ENCODE measurements at regions not wholly inside any gene's neighbourhood (a gene's known extent, or its start where the extent isn't known, plus 50 kb on each side); places are given as distances from the start of the nearest gene placed in this dataset.

DNA sequence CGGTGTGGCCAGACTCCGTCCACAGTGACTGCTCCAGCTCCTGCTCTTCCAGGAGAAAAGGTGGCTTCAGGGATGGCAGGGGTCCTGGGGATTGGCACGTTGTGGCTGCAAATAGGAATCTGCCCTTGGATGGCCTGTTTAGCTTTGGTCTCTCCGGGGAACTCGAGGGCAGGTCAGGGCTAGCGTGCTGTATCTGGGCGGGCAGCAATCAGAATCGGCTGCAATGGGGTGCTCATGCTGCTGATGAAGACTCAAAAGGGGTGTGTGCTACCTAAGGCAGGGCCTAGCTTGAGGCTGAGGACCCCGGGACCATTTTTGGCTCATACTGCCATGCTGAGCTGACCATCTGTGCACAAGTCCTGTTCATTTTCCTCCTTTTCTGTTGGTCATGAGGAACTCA, 51.3 kb downstream of the RGS12 start (continued):
- TF ChIP-seq, protein P1, sequence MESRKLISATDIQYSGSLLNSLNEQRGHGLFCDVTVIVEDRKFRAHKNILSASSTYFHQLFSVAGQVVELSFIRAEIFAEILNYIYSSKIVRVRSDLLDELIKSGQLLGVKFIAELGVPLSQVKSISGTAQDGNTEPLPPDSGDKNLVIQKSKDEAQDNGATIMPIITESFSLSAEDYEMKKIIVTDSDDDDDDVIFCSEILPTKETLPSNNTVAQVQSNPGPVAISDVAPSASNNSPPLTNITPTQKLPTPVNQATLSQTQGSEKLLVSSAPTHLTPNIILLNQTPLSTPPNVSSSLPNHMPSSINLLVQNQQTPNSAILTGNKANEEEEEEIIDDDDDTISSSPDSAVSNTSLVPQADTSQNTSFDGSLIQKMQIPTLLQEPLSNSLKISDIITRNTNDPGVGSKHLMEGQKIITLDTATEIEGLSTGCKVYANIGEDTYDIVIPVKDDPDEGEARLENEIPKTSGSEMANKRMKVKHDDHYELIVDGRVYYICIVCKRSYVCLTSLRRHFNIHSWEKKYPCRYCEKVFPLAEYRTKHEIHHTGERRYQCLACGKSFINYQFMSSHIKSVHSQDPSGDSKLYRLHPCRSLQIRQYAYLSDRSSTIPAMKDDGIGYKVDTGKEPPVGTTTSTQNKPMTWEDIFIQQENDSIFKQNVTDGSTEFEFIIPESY (IDR thresholded peaks at IDR 0.05), result no peak
- TF ChIP-seq HNF4A (conservative IDR thresholded peaks at IDR 0.05), result no peak
- TF ChIP-seq NR2F2 (IDR thresholded peaks at IDR 0.05), result no peak
- TF ChIP-seq RAD21 (IDR thresholded peaks at IDR 0.05), result no peak

DNA sequence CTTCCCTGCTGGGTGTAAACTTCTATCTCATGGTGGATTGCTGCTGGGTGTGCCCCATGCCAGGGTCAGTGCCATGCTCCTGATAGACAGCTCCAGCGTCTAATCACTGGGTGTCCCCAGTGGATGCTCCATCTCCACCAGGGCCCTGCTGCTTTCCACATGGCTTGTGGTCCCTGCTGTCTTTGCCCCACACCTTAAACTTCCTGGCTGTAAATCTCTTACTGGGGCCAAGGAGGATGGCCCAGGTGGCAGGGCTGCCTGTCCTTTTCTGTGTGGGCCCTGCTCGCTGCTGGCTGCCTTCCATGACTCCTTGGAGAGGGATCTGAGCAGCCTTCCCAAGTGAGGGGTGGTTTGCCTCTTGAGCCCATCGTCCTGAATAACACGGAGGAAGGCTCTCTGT, 51.8 kb downstream of the RGS12 start:
- Histone ChIP-seq H3K27me3 (ENCODE audit: control insufficient read depth in 4 of 4, insufficient read depth in 4 of 4, low read length in 3 of 4) (no peaks in the 10 kb centered on the region), H3K4me1 (ENCODE audit: control insufficient read depth in 4 of 4, insufficient read depth in 4 of 4, low read length in 3 of 4) (peaks cover 0 to 10% (median 2%) of the 10 kb centered on the region in 4 donors), H3K9me3 (ENCODE audit: control insufficient read depth in 4 of 4, low read length in 3 of 4) (no peaks in the 10 kb centered on the region), H3K27ac (ENCODE audit: low read depth in 1 of 2, low read length in 2 of 2) (no peak overlapping the region), H3K36me3 (ENCODE audit: control insufficient read depth in 4 of 4, insufficient read depth in 3 of 4, low read depth in 1 of 4, low read length in 3 of 4) (peaks cover 0 to 1% (median 0%) of the 10 kb centered on the region in 4 donors), H3K4me3 (ENCODE audit: low read depth in 1 of 3, low read length in 3 of 3) (no peak overlapping the region), H3K9ac (ENCODE audit: low read depth in 1 of 2, low read length in 2 of 2) (no peak overlapping the region)
- TF ChIP-seq HNF4G (IDR thresholded peaks at IDR 0.05) (no peak), FOXA2 (IDR thresholded peaks at IDR 0.05) (no peak), JUND (IDR thresholded peaks at IDR 0.05) (no peak), HNF4A (conservative IDR thresholded peaks at IDR 0.05) (no peak), RXRA (IDR thresholded peaks at IDR 0.05) (no peak), GABPA (IDR thresholded peaks at IDR 0.05 in 1 of 2, conservative IDR thresholded peaks at IDR 0.05 in 1 of 2) (no peak), RAD21 (IDR thresholded peaks at IDR 0.05) (no peak), TAF1 (conservative IDR thresholded peaks at IDR 0.05) (no peak), FOXA1 (IDR thresholded peaks at IDR 0.05) (no peak), YY1 (IDR thresholded peaks at IDR 0.05) (no peak), NR2F2 (IDR thresholded peaks at IDR 0.05) (no peak), EGR1 (IDR thresholded peaks at IDR 0.05; ENCODE audit: low read depth in 2 of 2) (no peak), SP1 (IDR thresholded peaks at IDR 0.05) (no peak)
- TF ChIP-seq, protein P2, sequence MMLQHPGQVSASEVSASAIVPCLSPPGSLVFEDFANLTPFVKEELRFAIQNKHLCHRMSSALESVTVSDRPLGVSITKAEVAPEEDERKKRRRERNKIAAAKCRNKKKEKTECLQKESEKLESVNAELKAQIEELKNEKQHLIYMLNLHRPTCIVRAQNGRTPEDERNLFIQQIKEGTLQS (IDR thresholded peaks at IDR 0.05), result no peak
- TF ChIP-seq, protein P3, sequence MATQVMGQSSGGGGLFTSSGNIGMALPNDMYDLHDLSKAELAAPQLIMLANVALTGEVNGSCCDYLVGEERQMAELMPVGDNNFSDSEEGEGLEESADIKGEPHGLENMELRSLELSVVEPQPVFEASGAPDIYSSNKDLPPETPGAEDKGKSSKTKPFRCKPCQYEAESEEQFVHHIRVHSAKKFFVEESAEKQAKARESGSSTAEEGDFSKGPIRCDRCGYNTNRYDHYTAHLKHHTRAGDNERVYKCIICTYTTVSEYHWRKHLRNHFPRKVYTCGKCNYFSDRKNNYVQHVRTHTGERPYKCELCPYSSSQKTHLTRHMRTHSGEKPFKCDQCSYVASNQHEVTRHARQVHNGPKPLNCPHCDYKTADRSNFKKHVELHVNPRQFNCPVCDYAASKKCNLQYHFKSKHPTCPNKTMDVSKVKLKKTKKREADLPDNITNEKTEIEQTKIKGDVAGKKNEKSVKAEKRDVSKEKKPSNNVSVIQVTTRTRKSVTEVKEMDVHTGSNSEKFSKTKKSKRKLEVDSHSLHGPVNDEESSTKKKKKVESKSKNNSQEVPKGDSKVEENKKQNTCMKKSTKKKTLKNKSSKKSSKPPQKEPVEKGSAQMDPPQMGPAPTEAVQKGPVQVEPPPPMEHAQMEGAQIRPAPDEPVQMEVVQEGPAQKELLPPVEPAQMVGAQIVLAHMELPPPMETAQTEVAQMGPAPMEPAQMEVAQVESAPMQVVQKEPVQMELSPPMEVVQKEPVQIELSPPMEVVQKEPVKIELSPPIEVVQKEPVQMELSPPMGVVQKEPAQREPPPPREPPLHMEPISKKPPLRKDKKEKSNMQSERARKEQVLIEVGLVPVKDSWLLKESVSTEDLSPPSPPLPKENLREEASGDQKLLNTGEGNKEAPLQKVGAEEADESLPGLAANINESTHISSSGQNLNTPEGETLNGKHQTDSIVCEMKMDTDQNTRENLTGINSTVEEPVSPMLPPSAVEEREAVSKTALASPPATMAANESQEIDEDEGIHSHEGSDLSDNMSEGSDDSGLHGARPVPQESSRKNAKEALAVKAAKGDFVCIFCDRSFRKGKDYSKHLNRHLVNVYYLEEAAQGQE (IDR thresholded peaks at IDR 0.05), result no peak
- TF ChIP-seq, protein P4, sequence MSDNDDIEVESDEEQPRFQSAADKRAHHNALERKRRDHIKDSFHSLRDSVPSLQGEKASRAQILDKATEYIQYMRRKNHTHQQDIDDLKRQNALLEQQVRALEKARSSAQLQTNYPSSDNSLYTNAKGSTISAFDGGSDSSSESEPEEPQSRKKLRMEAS (IDR thresholded peaks at IDR 0.05), result no peak
- TF ChIP-seq, protein P1 (IDR thresholded peaks at IDR 0.05), result no peak
- TF ChIP-seq, protein P5, sequence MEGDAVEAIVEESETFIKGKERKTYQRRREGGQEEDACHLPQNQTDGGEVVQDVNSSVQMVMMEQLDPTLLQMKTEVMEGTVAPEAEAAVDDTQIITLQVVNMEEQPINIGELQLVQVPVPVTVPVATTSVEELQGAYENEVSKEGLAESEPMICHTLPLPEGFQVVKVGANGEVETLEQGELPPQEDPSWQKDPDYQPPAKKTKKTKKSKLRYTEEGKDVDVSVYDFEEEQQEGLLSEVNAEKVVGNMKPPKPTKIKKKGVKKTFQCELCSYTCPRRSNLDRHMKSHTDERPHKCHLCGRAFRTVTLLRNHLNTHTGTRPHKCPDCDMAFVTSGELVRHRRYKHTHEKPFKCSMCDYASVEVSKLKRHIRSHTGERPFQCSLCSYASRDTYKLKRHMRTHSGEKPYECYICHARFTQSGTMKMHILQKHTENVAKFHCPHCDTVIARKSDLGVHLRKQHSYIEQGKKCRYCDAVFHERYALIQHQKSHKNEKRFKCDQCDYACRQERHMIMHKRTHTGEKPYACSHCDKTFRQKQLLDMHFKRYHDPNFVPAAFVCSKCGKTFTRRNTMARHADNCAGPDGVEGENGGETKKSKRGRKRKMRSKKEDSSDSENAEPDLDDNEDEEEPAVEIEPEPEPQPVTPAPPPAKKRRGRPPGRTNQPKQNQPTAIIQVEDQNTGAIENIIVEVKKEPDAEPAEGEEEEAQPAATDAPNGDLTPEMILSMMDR (IDR thresholded peaks at IDR 0.05; ENCODE audit: low read depth, low read length, missing input control), result no peak
- DNase-seq (ENCODE audit: low spot score), result no peak
- 91% methylated on average over 4 of the region's 4 CpGs for WGBS

Data from liver (tissue), 8 donors.